OCI-LY3 (cell line): ENCODE measurements at regions not wholly inside any gene's neighbourhood (a gene's known extent, or its start where the extent isn't known, plus 50 kb on each side); places are given as distances from the start of the nearest gene placed in this dataset.
"Not testable (repeated sequence)": the region's sequence is repeated elsewhere in the genome, so short reads cannot be mapped to it uniquely, and the experiment has no call there.

Source experiments
- CTCF ChIP-seq: fragments of 200-600, 300-600 bp; sonication (generic); IDR thresholded peaks from 2 replicates; pipeline ENCODE4 v1.5.1; 2014; ENCODE audit warnings: antibody characterized with exemption, low read length, low read depth
- EZH2phosphoT487 ChIP-seq: fragments of 200-600 bp; shearing (Covaris generic); IDR thresholded peaks from 2 replicates; pipeline ENCODE4 v1.6.1; 2018; ENCODE audit warnings: antibody characterized with exemption, mixed run types, low read depth

DNA sequence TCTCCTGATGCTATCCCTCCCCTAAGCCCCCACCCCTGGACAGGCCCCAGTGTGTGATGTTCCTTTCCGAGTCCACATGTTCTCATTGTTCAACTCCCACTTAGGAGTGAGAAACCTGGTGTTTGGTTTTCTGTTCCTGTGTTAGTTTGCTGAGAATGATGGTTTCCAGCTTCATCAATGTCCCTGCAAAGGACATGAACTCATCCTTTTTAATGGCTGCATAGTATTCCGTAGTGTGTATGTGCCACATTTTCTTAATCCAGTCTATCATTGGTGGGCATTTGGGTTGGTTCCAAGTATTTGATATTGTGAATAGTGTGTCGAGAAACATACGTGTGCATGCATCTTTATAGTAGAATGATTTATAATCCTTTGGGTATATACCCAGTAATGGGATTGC lies 80.0 kb upstream of the SGO1 start:
- TF ChIP-seq CTCF, EZH2phosphoT487: not testable (repeated sequence)
